Stimulated activated CD8-positive, alpha-beta memory T cell treated with anti-CD3 and anti-CD28 coated beads, Interleukin-15, amount 100 ng/mL, for 48 hours (primary cell): ENCODE measurements at regions not wholly inside any gene's neighbourhood (a gene's known extent, or its start where the extent isn't known, plus 50 kb on each side); places are given as distances from the start of the nearest gene placed in this dataset.

Source experiments
- DNase-seq, 2 donors: peaks; one replicate each; pipeline ENCODE4 v3.0.0-alpha.2; 2020; ENCODE audit warnings: low read depth in 2 of 2

DNA sequence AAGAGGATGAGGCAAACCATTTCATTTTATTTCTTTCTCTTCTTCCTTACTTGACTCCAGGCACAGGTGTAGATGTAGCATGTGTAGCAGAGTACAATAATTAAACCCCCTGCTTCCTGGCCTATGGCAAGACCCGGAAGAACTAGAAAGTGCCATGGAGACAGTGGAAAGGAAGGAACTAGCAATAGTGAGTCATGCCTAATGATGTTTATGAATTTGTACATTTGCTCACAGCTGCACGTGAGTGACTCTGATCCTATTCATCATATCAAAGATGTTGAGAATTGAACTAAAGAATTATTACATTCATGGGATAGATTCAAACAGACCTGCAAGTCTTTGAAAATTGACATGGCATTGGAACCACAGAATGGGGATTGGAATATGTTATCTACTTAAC, 2233.9 kb upstream of the TENM3 start:
- DNase-seq: no peak

DNA sequence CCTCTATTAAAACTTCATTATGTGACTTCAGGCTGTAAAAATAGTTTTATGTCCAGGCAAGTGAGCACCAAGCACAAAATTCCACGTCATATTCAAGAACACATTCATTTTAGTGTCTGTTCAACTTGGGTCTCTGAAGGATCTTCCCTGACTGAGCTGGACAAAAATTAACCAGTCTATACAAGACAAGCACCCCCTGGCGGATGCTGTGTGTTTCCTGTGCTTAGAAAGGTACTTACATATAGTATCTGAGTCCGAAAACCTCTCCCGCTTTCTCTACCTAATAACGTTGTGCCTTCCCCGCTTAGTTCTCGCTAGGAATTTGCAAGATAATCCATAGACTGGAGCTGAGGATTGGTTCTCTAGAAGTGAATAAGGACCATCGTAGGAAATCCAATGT, 2214.5 kb upstream of the TENM3 start:
- no peak for DNase-seq

DNA sequence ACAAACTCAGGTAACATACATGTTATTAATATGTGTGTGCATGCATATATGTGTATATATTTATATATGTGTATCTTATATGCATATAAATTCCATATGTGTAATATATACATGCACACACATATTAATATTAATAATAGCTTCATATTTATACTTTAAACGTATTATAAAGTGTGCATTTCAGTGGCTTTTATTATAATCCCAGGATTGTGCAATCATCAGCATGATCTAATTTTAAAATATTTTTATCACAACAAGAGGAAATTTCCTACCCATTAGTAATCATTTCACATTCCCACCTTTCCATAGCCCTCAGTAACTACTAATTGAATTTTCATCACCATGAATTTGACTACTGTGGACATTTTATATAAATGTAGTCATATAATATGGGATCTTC, 2211.9 kb upstream of the TENM3 start:
- DNase-seq: no peak

DNA sequence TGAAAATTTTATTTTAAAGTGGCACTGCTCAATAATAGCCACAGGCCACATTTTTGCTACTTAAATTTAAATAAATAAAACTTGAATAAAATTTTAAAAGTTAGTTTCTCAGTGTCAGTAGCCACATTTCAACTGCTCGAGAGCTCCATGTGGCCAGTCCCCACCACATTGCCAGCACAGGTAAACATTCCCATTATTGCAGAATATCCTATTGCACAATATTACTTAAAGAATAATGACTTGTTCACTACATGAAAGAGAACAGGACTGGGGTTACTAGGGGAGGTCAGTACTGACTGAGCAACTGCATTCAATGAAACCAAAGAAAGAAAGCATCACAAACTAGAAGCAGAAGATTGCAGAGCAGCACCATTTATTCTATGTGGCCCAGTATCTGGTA, 2201.6 kb upstream of the TENM3 start:
- DNase-seq: no peak

DNA sequence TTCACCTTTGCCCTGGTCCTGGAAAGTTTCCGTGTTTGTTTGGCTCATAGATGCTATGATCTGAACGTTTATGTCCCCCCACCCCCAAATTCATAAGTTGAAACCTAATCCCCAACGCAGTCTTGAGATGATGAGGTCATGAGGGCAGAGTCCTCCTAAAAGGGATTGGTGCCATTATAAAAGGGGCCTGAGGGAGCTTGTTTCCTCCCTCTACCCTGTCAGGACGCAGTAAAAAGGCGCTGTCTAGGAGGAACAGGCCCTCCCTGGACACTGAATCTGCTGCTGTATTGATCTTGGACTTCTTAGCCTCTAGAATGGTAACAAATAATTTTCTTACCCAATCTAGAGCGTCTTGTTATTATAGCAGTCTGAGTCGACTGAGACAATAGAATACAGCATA, 2190.6 kb upstream of the TENM3 start:
- DNase-seq: no peak

DNA sequence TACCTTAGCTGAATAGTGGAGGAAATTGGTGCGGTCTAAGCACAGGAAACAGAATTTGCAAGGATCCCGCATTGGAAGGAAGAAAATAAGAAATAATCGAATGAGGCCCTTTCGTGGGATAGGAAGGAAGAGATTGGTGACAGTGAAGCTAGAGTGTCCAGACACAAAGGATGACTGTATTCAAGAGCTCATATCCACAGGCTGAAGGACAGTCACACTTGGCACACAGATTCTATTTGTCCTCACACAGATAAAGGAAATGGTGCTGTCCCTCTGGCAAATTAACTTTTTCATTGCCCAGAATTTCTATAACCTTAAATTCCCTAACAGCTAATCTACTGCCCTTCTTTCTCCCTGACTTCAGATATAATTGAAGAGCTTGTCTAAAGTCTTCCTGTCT, 2188.9 kb upstream of the TENM3 start:
- no peak for DNase-seq

DNA sequence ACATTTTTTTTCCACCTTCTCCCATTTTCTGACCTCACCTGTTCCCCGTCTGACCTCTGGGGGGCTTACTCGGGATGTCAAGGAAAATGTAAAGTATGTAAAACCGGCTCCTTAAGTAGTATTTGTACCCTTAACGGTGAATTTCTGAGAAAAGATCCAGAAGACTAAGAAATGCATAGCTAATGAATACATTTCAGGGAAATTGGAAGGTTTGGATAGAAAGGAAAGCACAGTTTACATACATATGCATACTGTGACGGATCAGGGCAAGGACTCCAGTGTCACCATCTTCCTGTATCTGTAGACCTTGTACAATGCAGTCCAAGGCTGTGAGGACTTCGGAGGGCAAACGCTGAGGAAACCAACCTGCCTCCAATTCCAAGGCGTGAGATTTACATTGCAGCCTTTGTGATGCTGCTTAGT, 2185.9 kb upstream of the TENM3 start:
- no peak for DNase-seq

DNA sequence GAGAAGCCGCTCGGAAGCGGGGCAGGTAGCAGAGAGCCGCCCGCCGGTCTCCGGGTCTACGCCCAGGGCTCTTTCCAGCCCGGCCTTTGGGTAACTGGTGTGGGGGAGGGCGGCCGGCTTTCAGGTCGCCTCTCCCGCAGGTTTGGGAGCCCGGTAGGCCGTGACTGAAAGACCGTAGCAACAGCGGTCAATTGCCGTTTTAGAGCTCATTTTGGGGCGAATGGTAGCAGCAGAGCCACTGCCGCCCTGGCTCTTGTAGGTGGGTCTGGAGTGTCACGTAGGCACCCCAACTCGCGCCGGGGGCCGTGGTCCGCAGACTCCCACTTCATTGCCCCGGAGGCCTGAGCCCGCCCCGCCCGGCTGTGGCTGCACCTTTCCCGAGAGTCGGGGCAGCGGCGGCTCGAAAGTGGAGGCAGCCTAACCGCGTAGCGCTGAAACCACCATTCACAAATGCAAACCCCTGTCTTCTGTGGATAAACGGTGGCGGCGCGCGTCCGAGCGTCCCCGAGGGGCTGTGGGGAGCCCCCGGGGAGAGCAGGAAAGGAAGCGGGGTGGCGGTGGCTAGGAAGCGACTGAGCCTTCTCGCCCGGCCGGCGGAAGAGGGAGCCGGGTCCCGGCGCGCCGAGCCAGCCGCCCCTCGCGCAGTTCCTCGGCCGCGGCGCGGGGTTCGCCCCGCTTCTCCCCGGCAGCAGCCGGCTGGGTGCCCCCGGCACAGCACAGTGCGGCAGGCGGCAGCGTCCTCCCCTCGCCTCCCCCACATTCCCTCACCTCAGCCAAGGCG, 2185.1 kb upstream of the TENM3 start:
- no peak for DNase-seq

DNA sequence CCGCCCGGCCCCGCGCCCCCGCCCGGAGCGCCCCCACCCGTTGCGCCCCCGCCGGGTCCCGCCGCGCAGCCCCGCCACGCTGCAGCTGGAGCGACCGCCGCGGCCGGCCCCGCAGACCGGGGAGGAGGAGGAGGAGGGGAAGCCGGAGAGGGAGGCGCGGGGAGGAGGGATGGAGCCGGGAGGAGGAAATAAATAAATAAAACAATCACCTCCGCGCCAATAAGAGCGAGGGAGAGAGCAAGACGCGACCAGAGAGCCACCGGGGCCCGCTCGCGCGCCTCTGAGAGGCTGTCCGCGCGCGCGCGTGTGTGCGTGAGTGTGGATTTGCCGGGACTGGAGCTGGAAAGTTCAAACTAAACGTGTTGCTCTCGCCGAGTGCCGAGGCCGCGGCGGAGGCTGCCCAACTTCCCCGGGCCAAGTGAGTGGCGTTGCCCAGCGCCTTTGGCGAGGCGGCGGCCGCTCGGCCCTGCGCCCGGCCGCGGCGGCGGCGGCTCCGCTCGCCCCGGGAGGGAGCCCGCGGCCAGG, 2184.4 kb upstream of the TENM3 start:
- no peak for DNase-seq

DNA sequence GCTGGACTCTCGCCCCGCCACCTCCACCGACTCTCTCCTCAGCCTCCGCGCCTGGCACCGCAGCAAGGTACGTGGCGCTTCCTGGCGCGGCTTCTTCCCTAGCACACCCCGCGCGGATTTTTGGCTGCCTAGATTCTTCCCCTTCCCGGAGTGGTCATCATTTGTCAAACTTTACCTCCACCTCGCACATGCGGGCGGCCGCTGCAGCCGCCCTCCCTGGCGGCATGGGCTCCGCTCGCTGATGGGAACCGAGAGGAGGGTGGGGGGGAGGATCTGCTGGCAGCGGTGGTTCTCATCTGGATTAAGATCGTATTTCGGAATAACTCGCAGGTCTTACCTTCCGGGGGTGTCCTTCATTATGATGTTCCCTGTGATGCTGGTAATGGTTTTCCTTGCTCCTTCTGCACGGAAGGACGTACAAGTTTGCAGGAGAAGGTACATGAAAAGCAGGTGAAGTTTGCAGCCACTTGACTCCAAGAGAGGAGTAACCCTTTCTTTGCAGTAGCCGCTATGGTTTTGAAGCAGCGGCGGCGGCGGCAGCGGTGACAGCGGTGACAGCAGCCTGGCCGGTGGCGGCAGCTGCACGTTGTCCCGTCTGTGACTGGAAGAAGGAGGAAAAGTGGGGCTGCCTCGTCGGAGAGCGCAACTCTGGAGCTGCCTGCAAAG, 2183.9 kb upstream of the TENM3 start:
- DNase-seq: no peak

DNA sequence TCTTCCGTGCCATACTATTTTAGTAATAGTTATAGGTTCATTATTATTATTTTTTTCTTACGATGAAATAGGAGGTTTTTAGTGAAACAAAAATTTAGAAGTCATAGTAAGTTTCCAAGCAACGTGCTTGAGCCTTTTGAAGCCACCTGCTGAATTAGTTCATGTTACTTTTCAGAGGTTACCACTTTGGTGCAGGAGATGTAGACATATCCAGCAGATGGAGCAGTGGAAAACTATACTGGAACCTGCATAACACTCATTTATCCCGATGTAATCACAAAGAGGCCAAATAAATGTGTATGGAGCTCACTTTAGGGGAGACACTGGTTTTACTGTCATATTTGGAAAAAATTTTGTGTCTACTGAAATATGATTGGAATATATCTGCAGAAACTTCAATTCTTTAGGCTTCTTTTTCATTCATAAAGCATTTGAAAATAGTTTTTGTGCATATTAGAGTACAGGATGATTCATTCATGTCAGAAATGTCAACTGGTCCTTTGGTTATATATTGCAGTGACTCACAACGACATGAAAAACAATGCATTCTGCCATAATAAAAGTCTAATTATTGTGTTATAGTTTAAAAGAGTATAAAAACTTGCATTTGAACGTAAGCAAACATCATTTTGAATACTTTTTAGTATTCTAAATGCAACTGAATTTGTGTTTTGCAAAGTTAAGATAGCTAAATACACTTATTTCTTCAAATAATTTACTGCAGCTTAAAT, 2182.9 kb upstream of the TENM3 start:
- no peak for DNase-seq

DNA sequence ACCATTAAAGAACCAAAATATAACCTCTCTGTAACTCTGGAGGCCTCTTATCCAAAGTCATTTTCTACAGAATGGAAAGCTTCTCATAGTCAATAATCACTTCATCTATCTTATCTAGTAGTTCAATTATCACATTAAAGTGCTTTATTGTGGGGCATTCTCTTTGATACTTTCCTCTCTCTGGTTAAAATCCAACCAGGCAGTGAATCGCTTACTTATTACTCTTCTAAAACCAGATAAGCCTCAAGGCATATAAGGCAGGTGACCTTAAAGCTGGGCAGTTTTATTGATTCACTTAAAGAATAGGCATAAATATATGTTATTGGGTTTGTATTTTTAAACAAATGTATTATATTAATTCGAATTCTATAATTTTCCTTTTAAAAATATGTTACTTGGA, 2162.1 kb upstream of the TENM3 start:
- DNase-seq: no peak

DNA sequence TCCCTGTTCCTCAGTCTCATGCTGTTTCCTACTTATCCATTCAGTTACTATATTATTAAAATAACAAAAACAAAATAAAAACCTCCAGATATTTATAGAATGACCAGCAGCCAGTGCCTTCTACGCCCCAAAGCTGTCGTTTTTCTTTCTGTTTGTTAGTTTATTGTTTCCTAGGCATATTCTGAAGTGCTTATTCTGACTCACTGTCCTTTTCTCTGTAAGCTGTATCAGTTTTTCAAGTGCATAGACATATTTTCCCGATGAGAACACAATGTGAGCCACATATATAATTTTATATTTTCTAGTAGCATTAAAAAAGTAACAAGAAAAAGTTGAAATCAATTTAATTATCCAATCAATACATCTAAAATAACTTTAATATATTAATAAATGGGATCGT, 2158.6 kb upstream of the TENM3 start:
- DNase-seq: no peak

DNA sequence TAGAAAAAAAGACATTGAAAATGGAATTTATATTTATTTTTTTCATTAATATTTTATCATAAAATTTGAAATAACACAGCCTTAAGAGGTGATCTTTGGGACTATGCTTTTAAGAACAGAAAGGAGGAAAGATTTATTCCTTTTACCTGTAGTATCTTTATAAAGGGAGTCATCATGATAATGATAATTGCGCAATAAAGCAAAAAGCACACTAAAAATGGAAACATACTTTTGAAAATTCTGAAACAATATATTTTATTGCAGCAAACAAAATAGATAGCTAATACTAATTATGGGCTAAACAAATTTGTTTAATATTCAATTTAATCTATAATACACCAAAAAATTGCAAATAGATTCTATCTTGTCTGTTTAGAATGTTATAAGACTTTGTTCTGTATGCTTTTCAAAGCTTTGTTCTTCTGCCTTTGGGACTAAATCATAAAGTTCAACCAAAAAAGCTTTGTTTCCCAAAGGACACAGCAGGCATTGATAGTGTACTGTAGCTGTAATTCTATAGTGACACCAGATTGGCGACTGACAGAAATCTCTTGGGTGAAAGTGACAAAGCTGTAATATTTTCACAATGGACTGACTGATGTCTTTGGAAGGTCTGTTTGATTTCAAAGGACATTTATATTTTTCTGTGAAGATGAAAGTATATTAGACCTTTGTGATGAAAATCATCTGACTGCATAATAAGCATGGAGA, 2156.6 kb upstream of the TENM3 start:
- no peak for DNase-seq

DNA sequence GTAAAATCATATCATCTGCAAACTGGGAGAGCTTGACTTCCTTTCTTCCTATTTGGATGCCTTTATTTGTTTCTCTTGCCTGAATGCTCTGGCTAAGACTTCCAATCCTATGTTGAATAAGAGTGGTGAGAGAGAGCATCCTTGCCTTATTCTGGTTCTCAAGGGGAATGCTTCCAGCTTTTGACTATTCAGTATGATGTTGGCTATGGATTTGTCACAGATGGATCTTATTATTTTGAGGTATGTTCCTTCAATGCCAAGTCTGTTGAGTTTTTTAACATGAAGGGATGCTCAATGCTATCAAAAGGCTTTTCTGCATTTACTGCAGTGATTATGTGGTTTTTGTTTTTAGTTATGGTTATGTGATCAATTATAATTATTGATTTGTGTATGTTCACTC, 2144.6 kb upstream of the TENM3 start:
- no peak for DNase-seq

DNA sequence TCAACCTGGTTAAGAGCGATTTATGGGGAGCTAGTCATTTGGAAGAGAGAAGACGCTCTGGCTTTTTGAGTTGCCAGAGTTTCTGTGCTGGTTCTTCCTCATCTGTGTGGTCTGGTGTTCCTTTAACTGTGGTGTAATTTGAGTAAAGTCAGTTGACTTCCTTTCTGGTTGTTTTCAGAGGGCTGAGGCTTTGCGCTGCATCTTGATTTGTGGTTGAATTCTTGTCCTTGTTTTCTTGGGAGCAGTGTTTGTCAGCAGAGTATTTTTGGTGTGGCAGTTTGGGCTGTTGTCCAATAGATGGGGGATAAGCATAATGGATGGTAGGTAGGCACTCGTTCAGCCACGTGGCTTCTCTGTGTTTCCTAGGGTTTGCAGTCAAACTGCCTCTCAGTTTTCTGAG, 2143.2 kb upstream of the TENM3 start:
- DNase-seq: no peak

DNA sequence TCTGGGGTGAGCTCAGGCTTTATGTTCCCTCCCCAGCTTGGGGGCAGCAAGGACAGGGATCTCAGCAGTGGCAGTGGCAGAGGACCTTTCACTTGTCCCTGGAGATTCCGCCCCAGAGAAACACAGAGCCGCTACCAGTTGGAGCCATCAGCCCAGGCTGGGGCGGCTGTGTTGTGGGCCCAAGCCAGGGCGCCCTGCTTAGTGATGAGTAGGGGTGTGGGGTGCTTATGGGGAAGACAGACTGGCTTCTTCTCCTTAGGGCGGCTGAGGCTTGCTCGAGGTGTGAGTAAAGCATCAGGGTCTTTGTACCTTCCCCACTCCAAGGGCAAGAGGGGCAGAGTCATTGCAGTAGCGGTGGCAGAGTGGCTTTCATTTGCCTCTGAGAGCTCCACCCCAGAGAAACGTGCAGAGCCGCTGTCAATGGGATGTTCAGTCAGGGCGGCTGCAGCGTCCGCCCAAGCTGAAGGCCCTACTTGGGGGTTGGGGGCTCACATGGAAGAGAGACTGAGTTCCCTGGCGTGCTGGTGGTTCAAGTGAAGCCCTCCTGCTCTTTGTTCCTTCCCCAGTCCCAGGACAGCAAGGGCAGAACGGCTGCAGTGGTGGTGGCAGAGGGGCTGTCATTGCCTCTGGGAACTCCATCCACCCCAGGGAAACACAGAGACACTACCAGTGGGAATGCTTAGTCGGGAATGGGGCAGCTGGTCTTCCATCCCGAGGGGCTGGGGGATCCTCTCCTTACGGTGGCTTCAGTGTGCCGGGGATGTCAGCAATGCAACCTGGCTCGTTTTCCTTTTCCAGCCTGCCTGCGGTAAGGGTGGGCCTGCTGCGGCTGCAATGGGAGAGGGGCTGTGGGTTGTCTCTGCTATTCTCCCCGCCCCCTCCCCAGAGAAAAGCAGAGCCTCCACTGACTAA, 2142.5 kb upstream of the TENM3 start:
- no peak for DNase-seq

DNA sequence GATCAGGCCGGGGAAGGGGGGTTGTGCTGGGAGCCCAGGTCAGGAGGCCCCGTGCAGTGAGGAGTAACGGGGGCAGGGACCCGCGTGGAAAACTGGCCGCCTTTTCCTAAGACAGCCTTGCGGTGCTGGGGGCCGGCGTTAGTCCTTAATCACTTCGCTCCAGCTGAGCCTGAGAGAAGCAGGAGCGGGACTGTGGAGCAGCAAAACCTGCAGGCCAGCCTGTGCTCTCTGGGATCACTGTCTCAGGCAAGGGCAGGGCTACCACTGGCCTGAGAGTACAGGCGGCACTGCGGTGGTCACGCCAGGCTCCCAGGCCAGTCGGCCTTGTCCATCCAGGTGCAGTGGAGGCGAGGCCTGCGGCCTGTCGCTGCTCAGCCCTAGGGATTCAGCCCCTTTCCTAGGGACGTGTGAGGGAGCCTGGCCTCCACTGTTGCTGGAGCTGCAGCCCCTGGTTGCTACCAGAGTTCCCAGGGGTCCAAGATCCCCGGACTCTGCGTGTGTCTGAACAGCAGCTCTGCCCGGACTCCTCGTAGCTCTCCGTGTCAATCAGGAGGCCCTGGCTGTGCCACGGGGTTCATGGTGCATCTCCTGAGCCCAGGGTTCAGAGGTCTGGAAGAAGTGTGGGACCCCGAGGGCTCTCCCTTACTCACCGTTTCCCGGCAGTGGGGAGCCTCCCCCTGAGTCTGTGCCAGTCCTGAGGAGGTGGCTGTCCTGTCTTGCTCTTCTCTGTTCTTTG, 2141.7 kb upstream of the TENM3 start:
- DNase-seq: no peak

DNA sequence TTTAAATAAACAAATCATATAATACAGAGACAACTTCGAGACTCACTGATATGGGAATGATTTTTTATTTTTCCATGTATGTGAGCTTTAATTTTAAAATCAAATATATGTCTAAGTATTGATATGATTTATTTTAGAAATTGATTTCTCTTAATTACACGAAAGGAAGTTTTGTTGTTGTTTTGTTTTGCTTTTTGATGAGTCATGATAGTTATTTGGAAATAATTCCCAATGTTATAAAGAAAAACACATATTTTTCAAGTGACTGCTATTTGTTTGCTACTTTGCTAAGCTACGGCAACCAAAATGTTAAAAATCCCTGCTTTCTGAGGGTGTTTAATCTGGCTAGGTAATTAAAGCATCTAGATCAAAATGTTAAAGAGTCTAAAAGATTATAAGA, 2139.4 kb upstream of the TENM3 start:
- DNase-seq: no peak

DNA sequence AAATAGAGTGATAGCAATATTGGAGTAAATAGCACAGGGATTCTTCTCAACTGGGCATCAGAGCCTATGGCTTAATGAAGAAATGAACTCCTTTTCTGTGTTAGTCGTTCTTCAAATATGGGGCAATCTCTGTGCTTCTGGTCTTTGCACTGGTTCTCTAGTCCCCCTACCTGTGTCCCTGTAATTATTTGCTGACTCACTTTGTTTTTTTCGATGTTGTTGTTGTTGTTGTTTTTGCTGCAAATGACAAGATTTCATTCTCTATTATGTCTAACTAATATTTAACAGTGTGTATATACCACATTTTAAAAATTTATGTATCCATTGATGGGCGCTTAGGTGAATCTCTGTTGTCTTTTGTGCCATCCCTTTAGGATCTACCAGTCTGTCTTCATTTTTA, 2137.8 kb upstream of the TENM3 start:
- no peak for DNase-seq
